HG03139 (cell line): ENCODE measurements at regions not wholly inside any gene's neighbourhood (a gene's known extent, or its start where the extent isn't known, plus 50 kb on each side); places are given as distances from the start of the nearest gene placed in this dataset.
"Not testable (repeated sequence)": the region's sequence is repeated elsewhere in the genome, so short reads cannot be mapped to it uniquely, and the experiment has no call there.

ENCODE experiments used
- ATAC-seq: cut with Tn5 transposase; IDR thresholded peaks from one replicate; pipeline ENCODE4 v1.9.1; 2021; ENCODE audit not compliant: unreplicated experiment

- peak; percentile 80 for ATAC-seq
These were observed 280.2 kb upstream of the SLC7A11 start for GRCh38 chr4:138522366-138522765.

- ATAC-seq, result no peak
These were observed 279.7 kb upstream of the SLC7A11 start for GRCh38 chr4:138521809-138522208.

GRCh38 chr4:138519436-138519835, 277.3 kb upstream of the SLC7A11 start:
- no peak for ATAC-seq

GRCh38 chr4:138513535-138513934, 271.4 kb upstream of the SLC7A11 start:
- ATAC-seq, result no peak

- no peak for ATAC-seq
These were observed 270.6 kb upstream of the SLC7A11 start for GRCh38 chr4:138512756-138513155.

GRCh38 chr4:138510053-138510452, 267.9 kb upstream of the SLC7A11 start:
- ATAC-seq, result no peak

- ATAC-seq, result no peak
These were observed 267.2 kb upstream of the SLC7A11 start for GRCh38 chr4:138509346-138509745.

GRCh38 chr4:138507522-138507921, 265.4 kb upstream of the SLC7A11 start:
- ATAC-seq, result no peak

GRCh38 chr4:138501614-138502013, 259.5 kb upstream of the SLC7A11 start:
- no peak for ATAC-seq

GRCh38 chr4:138500869-138501268, 258.7 kb upstream of the SLC7A11 start:
- ATAC-seq, result no peak

- ATAC-seq, result no peak
These were observed 257.5 kb upstream of the SLC7A11 start for GRCh38 chr4:138499627-138500026.

- ATAC-seq, result no peak
These were observed 252.8 kb upstream of the SLC7A11 start for GRCh38 chr4:138494931-138495330.

GRCh38 chr4:138494116-138494515, 252.0 kb upstream of the SLC7A11 start:
- ATAC-seq, result no peak

GRCh38 chr4:138492176-138492575, 250.0 kb upstream of the SLC7A11 start:
- no peak for ATAC-seq

- no peak for ATAC-seq
These were observed 246.4 kb upstream of the SLC7A11 start for GRCh38 chr4:138488533-138488932.

GRCh38 chr4:138487670-138488069, 245.5 kb upstream of the SLC7A11 start:
- no peak for ATAC-seq

GRCh38 chr4:138487230-138487629, 245.1 kb upstream of the SLC7A11 start:
- ATAC-seq, result no peak

GRCh38 chr4:138485498-138485897, 243.3 kb upstream of the SLC7A11 start:
- ATAC-seq, result no peak

GRCh38 chr4:138475116-138475515, 233.0 kb upstream of the SLC7A11 start:
- ATAC-seq, result no peak

- no peak for ATAC-seq
These were observed 231.2 kb upstream of the SLC7A11 start for GRCh38 chr4:138473339-138473738.

- no peak for ATAC-seq
These were observed 218.6 kb upstream of the SLC7A11 start for GRCh38 chr4:138460477-138461414.

GRCh38 chr4:138458751-138459150, 216.6 kb upstream of the SLC7A11 start:
- no peak for ATAC-seq

- not testable (repeated sequence) for ATAC-seq
These were observed 214.2 kb upstream of the SLC7A11 start for GRCh38 chr4:138456349-138456748.
